Neural progenitor cell (in vitro differentiated cells): ENCODE measurements at regions not wholly inside any gene's neighbourhood (a gene's known extent, or its start where the extent isn't known, plus 50 kb on each side); places are given as distances from the start of the nearest gene placed in this dataset.

Experiments used
- DNase-seq: peaks from one replicate; pipeline ENCODE4 v3.0.0-alpha.2; 2016; ENCODE audit warnings: low spot score
- H2AFZ ChIP-seq: fragments of 200-600 bp; sonication (generic); replicated peaks from 2 replicates; pipeline ENCODE4 v1.6.1; 2016; ENCODE audit warnings: antibody characterized with exemption
- H3F3A ChIP-seq: fragments of 200-600 bp; sonication (generic); 2 replicates; pipeline ENCODE4 v1.6.1; 2016; ENCODE audit warnings: antibody characterized with exemption, low read depth
- H3K27ac ChIP-seq: fragments of 200-600 bp; sonication (generic); 2 replicates; pipeline ENCODE4 v1.5.1; 2016; ENCODE audit warnings: mild to moderate bottlenecking
- H3K27me3 ChIP-seq: fragments of 200-600 bp; sonication (generic); 2 replicates; pipeline ENCODE4 v1.6.1; 2016; ENCODE audit warnings: mild to moderate bottlenecking, moderate library complexity
- H3K36me3 ChIP-seq: fragments of 200-600 bp; sonication (generic); 2 replicates; pipeline ENCODE4 v1.5.1; 2016
- H3K4me1 ChIP-seq: fragments of 200-600 bp; sonication (generic); 2 replicates; pipeline ENCODE4 v1.6.1; 2016; ENCODE audit warnings: mixed run types
- H3K4me2 ChIP-seq: fragments of 200-600 bp; sonication (generic); 2 replicates; pipeline ENCODE4 v1.6.1; 2016
- H3K4me3 ChIP-seq: fragments of 200-600 bp; sonication (generic); 2 replicates; pipeline ENCODE4 v1.5.1; 2016
- H3K79me2 ChIP-seq: fragments of 200-600 bp; sonication (generic); 2 replicates; pipeline ENCODE4 v1.6.1; 2016; ENCODE audit warnings: low read depth
- H3K9ac ChIP-seq: fragments of 200-600 bp; sonication (generic); 2 replicates; pipeline ENCODE4 v1.6.1; 2016
- H3K9me3 ChIP-seq: fragments of 200-600 bp; sonication (generic); 2 replicates; pipeline ENCODE4 v1.5.1; 2016; ENCODE audit warnings: low read depth
- H4K20me1 ChIP-seq: fragments of 200-600 bp; sonication (generic); 2 replicates; pipeline ENCODE4 v1.6.1; 2016; ENCODE audit warnings: low read depth
- H3K27ac Mint-ChIP-seq: 3 replicates; pipeline ENCODE4 v1.8.0; 2021; ENCODE audit warnings: mixed read lengths
- H3K27me3 Mint-ChIP-seq: 2 replicates; pipeline ENCODE4 v1.8.0; 2022; ENCODE audit warnings: low read depth, mild to moderate bottlenecking, inconsistent platforms, moderate library complexity, mixed read lengths; ENCODE audit not compliant: insufficient read depth
- H3K36me3 Mint-ChIP-seq: 3 replicates; pipeline ENCODE4 v1.8.0; 2021; ENCODE audit warnings: mixed read lengths
- H3K4me1 Mint-ChIP-seq: 3 replicates; pipeline ENCODE4 v1.8.0; 2021; ENCODE audit warnings: mixed read lengths
- H3K4me3 Mint-ChIP-seq: 3 replicates; pipeline ENCODE4 v1.8.0; 2021; ENCODE audit warnings: mild to moderate bottlenecking, moderate library complexity, mixed read lengths
- H3K9me3 Mint-ChIP-seq: 3 replicates; pipeline ENCODE4 v1.8.0; 2020; ENCODE audit warnings: mixed read lengths
- CTCF ChIP-seq: fragments of 200-600 bp; sonication (generic); IDR thresholded peaks from 2 replicates; pipeline ENCODE4 v1.5.1; 2017; ENCODE audit warnings: antibody characterized with exemption, mild to moderate bottlenecking
- EZH2 ChIP-seq: fragments of 200-600 bp; sonication (generic); IDR thresholded peaks from 2 replicates; pipeline ENCODE4 v1.6.1; 2017; ENCODE audit warnings: antibody characterized with exemption, mild to moderate bottlenecking, moderate library complexity
- EZH2phosphoT487 ChIP-seq: fragments of 200-600 bp; sonication (generic); IDR thresholded peaks from 2 replicates; pipeline ENCODE4 v1.6.1; 2017; ENCODE audit warnings: antibody characterized with exemption

DNA sequence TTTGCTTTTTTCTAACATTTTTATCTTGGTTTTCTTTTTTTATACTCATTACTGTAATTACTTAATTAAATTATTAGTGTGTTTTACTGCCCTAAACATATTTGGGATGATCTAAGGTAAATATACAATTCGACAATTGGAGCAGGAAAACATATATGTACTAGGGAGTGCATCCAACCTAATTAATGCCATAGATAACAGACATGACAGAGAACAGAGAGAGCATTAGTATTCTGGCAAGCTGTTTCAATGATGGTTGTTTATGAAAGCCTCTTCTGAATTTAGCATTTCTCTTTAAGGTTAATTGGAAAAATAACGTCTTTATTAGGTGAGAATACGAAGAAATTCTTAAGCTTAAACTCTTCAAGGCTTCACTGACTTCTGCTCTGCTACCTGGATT lies 300.1 kb upstream of the PRR16 start:
- Histone ChIP-seq H3K27ac (no peak overlapping the region), H3K4me1 (no peaks in the 10 kb centered on the region), H4K20me1 (no peaks in the 10 kb centered on the region), H3K9me3 (no peaks in the 10 kb centered on the region), H3K9ac (no peak overlapping the region), H3F3A (no peaks in the 10 kb centered on the region), H3K36me3 (no peaks in the 10 kb centered on the region), H3K27me3 (no peaks in the 10 kb centered on the region), H3K79me2 (no peaks in the 10 kb centered on the region), H3K4me2 (no peak overlapping the region), H3K4me3 (no peak overlapping the region), H2AFZ (peak overlapping the region; percentile 28)
- no peak overlapping the region for H3K4me3 Mint-ChIP-seq
- no peaks in the 10 kb centered on the region for H3K9me3 Mint-ChIP-seq
- H3K27me3 Mint-ChIP-seq = no peaks in the 10 kb centered on the region
- H3K36me3 Mint-ChIP-seq = no peaks in the 10 kb centered on the region
- no peak overlapping the region for H3K27ac Mint-ChIP-seq
- TF ChIP-seq EZH2phosphoT487 (no peak), CTCF (no peak), EZH2 (no peak)
- no peak for DNase-seq
- no peaks in the 10 kb centered on the region for H3K4me1 Mint-ChIP-seq

DNA sequence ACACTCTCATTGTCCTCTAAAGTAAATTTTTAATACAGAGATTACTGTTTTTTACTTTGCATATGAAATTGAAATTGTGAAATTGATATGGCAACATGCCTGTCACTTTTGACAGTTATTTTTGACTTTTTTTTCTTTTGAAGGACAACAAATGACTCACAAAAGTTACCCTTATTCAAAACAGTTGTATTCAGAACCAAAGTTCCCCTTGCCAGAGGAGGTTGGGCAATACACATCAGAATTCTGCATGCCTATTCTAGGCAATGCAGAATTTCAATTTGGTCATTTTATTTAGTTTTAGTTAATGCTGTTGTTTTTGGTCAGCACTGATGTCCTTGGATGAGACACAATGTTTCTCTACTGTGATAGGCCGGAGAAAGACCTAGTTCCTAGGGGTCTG lies 299.1 kb upstream of the PRR16 start:
- Histone ChIP-seq H3K27me3 (no peaks in the 10 kb centered on the region), H2AFZ (no peak overlapping the region), H4K20me1 (no peaks in the 10 kb centered on the region), H3K9ac (no peak overlapping the region), H3K4me3 (no peak overlapping the region), H3K9me3 (no peaks in the 10 kb centered on the region), H3K27ac (no peak overlapping the region), H3K36me3 (no peaks in the 10 kb centered on the region), H3K4me1 (no peaks in the 10 kb centered on the region), H3K79me2 (no peaks in the 10 kb centered on the region), H3K4me2 (no peak overlapping the region), H3F3A (no peaks in the 10 kb centered on the region)
- Mint-ChIP-seq H3K4me1 (no peaks in the 10 kb centered on the region), H3K36me3 (no peaks in the 10 kb centered on the region), H3K4me3 (no peak overlapping the region), H3K9me3 (no peaks in the 10 kb centered on the region), H3K27me3 (no peaks in the 10 kb centered on the region), H3K27ac (no peak overlapping the region)
- no peak for TF ChIP-seq EZH2
- TF ChIP-seq EZH2phosphoT487 = no peak
- TF ChIP-seq CTCF = no peak
- DNase-seq = no peak

DNA sequence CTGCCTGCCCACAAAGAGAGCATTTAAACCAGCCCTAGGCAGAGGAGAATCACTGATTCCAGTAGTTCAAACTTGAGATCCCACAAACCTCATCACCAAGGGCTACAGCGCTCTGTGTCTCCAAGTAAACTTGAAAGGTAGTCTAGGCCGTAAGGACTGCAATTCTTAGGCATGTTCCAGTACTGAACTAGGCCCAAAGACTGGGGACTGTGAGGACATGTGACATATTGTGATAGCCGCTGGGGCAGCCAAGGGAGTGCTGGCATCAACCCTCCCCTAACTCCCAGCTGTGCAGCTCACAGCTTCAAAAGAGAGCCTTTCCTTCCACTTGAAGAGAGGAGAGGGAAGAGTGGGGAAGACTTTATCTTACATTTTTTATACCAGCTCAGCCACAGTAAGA lies 291.0 kb upstream of the PRR16 start:
- Mint-ChIP-seq H3K4me3 (no peak overlapping the region), H3K36me3 (no peaks in the 10 kb centered on the region), H3K27me3 (peaks cover 2% of the 10 kb centered on the region), H3K4me1 (no peaks in the 10 kb centered on the region), H3K27ac (no peak overlapping the region), H3K9me3 (no peaks in the 10 kb centered on the region)
- Histone ChIP-seq H3K4me1 (no peaks in the 10 kb centered on the region), H4K20me1 (no peaks in the 10 kb centered on the region), H3K4me2 (no peak overlapping the region), H3K27me3 (no peaks in the 10 kb centered on the region), H2AFZ (no peak overlapping the region), H3K79me2 (no peaks in the 10 kb centered on the region), H3K27ac (no peak overlapping the region), H3F3A (no peaks in the 10 kb centered on the region), H3K9ac (no peak overlapping the region), H3K9me3 (no peaks in the 10 kb centered on the region), H3K4me3 (no peak overlapping the region), H3K36me3 (no peaks in the 10 kb centered on the region)
- DNase-seq = no peak
- no peak for TF ChIP-seq EZH2phosphoT487
- no peak for TF ChIP-seq EZH2
- TF ChIP-seq CTCF = no peak

GRCh38 chr5:120174089-120174488 lies 290.0 kb upstream of the PRR16 start:
- no peaks in the 10 kb centered on the region for H3K4me1 ChIP-seq
- no peak for DNase-seq

More at GRCh38 chr5:120174089-120174488, 290.0 kb upstream of the PRR16 start:
- no peak overlapping the region for H3K27ac Mint-ChIP-seq
- Histone ChIP-seq H3K4me2 (no peak overlapping the region), H3K79me2 (no peaks in the 10 kb centered on the region), H3K36me3 (no peaks in the 10 kb centered on the region), H2AFZ (no peak overlapping the region), H3K27me3 (no peaks in the 10 kb centered on the region), H3K9ac (no peak overlapping the region), H3F3A (no peaks in the 10 kb centered on the region), H3K4me3 (no peak overlapping the region), H4K20me1 (no peaks in the 10 kb centered on the region), H3K27ac (no peak overlapping the region), H3K9me3 (no peaks in the 10 kb centered on the region)
- no peak overlapping the region for H3K4me3 Mint-ChIP-seq
- no peaks in the 10 kb centered on the region for H3K4me1 Mint-ChIP-seq
- H3K36me3 Mint-ChIP-seq = no peaks in the 10 kb centered on the region
- TF ChIP-seq EZH2phosphoT487 (no peak), CTCF (no peak), EZH2 (no peak)
- H3K9me3 Mint-ChIP-seq = no peaks in the 10 kb centered on the region
- peaks cover 2% of the 10 kb centered on the region for H3K27me3 Mint-ChIP-seq
